GF-D8 (cell line): ENCODE measurements at regions not wholly inside any gene's neighbourhood (a gene's known extent, or its start where the extent isn't known, plus 50 kb on each side); places are given as distances from the start of the nearest gene placed in this dataset.
"Not testable (repeated sequence)": the region's sequence is repeated elsewhere in the genome, so short reads cannot be mapped to it uniquely, and the experiment has no call there.

Source experiments
- DNase-seq: peaks from one replicate; lab custom pipeline; 2025; lab: John Stamatoyannopoulos, UW

DNA sequence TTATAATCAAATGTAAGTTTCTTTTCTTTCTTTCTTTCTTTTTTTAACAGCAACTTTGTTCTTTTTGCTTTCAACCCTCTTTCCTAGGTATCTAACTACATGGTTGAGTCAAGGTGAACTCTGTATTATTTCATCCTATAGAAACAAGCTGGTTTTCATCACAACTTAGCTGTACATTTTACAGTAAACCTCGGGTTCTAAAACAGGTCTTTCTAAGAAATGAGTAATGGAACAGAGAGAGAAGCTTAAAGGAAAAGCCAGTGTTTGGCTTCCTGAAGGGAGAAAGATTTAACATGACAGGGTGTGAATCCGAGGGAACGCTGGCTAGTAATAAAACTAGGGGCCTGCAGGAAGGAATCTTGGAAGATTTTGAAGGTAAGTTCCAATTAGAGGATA, 143.4 kb upstream of the ITGB1 start:
- DNase-seq: no peak

- DNase-seq: no peak
These were observed 142.9 kb upstream of the ITGB1 start for GRCh38 chr10:33100781-33101391.

- no peak for DNase-seq
These were observed 141.7 kb upstream of the ITGB1 start for GRCh38 chr10:33099748-33100147.

DNA sequence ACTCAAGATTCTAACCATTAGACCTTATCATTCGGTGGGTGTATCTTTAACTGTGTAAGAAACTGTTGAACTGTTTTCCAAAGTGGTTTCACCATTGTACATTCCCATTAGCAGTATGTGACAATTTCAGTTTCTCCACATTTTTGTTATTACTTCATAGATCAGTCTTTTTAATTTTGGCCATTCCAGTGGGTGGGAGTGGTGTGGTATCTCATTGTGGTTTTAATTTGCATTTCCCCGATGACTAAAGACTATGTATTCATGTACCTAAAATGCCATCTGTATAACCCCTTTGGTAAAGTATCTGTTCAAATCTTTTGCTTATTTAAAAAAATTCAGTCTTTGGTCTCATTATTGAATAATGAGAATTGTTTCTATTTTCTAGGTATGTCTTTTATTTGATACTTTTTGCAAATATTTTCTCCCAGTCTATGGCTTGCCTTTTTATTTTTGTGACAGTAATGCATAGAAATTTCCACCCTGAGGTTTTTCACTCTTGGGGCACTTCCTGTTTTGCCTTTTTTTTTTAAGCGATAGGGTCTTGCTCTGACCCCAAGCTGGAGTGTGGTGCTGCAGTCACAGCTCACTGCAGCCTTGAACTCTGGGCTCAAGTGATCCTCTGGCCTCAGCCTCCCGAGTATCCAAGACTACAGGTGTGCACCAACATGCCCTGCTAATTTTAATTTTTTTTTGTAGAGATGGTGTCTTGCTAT, 141.1 kb upstream of the ITGB1 start:
- no peak for DNase-seq

- DNase-seq: no peak
These were observed 138.1 kb upstream of the ITGB1 start for GRCh38 chr10:33095867-33096815.

DNA sequence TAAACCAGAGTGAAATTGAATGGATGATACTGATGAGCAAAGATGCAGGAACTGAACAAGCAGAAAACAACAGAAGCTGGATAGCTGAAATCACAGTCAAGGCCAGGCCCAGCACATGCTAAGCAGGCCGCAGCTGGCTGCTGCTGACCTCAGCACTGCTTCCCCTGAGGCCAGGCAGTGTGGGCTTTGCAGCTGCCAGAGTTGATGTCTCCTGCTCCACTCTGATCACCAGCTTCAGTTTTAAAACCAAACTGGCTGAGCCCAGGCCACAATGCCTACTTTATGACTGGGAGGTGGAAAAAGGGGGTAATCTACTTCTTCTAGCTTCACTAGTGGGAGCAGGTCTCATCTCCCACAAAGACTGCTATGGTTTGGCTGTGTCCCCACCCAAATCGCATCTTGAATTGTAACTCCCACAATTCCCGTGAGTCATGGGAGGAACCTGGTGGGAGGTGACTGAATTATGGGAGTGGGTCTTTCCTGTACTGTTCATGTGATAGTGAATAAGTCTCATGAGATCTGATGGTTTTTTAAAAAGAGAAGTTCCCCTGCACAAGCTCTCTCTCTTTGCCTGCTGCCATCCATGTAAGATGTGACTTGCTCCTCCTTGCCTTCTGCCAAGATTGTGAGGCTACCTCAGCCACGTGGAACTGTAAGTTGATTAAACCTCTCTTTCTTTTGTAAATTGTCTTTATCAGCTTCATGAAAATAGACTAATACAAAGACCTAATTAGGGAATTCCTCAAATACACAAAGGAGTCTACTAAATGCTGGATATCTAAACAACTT, 136.4 kb upstream of the ITGB1 start:
- no peak for DNase-seq

GRCh38 chr10:33093362-33093761, 135.3 kb upstream of the ITGB1 start:
- DNase-seq: no peak

DNA sequence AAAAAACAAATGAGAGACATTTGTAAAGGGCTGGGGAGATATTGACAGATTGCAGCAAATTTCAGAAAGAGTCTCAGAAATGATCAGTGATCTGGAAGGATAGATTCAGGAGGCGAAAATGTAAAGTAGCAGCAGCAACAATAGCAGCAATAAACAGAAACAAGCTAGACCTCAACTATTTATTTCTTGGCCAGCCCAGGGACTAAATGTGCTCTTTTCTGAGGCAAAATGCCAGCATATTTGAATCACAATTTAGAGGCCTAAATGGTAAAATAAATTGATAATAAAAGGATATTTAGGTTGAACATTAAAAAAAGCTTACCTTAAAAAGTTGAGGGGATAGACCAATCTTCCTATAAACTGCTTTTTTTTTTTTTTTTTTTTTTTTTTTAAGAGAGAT, 134.6 kb upstream of the ITGB1 start:
- no peak for DNase-seq

DNA sequence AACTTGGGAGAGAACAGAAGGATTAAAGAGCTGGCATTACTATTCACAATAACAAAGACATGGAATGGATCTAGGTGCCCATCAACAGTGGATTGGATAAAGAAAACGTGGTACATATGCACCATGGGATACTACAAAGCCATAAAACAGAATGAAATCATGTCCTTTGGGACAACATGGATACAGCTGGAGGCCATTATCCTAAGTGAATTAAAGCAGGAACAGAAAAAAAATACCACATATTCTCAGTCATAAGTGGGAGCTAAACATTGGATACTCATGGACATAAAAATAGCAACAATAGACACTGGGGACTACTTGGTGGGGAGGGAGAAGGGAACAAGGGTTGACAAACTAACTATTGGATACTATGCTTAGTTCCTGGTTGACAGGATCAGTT, 133.2 kb upstream of the ITGB1 start:
- DNase-seq: no peak

DNA sequence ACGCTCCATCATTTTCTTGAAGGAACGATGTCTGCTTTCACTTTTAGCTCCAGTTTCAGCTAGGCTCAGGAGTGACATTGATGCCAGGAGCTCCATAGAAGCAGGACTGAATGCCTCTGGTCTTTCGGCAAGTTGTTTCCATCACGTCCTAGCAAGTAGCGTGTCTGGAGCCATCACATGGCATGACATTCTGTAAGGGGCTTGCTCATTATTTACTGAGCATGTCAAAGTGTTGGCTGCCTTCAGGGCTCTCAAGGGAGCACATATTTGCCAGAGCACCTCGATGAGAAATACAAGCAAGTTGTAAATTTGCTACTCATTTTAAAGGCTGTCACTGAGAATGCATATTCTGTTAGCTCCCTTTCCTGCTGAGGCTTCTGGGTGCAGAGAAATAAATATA, 131.0 kb upstream of the ITGB1 start:
- DNase-seq: no peak

DNA sequence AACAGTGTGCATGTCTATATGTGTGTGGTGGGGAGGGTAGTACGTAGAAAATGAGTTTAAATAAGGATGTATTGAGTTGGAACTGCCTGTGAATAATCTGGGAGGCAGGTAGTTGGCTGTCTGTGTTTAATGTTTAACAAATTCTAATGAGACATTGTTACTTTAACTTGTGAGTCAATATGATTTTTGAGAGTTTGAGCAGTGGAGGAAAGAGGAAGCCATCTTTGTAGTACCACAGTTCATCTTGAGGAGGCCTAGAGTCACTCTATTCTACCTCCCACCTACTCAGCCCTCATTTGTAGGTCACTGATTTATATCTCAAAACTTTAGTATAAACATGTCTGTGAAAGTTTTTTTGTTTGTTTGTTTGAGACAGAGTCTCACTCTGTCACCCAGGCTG, 129.9 kb upstream of the ITGB1 start:
- no peak for DNase-seq

DNA sequence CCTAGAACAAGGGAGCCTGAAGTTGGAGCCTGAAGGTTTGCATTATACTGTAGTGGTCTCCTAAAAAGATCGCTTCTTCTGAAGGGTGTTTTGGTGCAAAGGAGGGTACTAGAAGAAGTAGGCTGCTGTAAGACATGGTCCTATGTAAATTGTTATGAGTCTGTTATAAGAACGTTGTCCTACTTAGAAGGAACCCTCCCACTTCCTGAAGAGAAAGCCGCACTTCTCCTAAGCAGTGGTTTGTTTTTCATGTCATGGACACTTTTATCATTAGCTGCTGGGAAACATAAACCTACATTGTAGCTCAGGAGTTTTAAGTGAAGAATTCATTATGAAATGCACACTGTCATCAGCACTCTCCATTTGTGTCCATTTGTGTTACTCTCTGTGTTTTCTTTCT, 129.1 kb upstream of the ITGB1 start:
- no peak for DNase-seq

DNA sequence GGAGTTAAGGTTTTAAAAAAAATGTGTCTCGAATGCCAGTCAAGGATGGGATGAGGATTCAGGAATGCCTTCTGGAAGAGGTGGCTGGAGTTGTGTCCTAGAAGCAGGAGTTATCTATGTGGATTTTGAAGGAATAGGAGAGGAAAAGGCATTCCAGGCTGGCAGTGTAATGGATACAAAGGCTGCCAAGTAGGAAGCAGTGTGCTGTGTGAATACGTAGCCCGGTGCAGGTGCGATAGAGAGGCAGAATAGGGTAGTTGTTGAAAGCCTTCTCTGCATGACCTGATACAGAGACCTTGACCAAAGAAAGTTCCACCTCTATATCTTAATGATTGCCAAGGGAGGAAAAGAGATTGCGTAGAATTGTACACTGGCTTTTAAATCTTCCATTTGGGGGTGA, 128.1 kb upstream of the ITGB1 start:
- no peak for DNase-seq

- DNase-seq: no peak
These were observed 127.3 kb upstream of the ITGB1 start for GRCh38 chr10:33085313-33085833.

- DNase-seq: no peak
These were observed 126.4 kb upstream of the ITGB1 start for GRCh38 chr10:33084453-33084852.

GRCh38 chr10:33082373-33082895, 124.4 kb upstream of the ITGB1 start:
- DNase-seq: no peak

DNA sequence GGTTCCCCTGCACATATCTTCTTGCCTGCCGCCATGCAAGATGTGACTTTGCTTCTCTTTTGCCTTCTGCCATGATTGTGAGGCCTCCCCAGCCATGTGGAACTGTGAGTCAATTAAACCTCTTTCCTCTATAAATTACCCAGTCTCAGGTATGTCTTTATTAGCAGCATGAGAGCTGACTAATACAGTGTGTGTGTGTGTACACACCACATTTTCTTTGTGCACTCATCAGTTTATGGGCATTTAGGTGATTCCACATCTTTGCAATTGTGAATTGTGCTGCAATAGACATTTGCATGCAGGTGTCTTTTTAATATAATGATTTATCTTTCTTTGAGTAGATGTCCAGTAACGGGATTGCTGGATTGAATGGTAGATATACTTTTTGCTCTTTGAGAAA, 122.4 kb upstream of the ITGB1 start:
- not testable (repeated sequence) for DNase-seq

- DNase-seq: no peak
These were observed 116.4 kb upstream of the ITGB1 start for GRCh38 chr10:33074443-33074842.

- no peak for DNase-seq
These were observed 115.8 kb upstream of the ITGB1 start for GRCh38 chr10:33073641-33074415.

GRCh38 chr10:33071857-33072256, 113.8 kb upstream of the ITGB1 start:
- no peak for DNase-seq

GRCh38 chr10:33070101-33070500, 112.1 kb upstream of the ITGB1 start:
- DNase-seq: no peak
